Adrenal gland (tissue), 9 donors: ENCODE measurements at regions not wholly inside any gene's neighbourhood (a gene's known extent, or its start where the extent isn't known, plus 50 kb on each side); places are given as distances from the start of the nearest gene placed in this dataset.

Experiments
- DNase-seq, 7 donors: peaks; one replicate each; pipeline ENCODE4 v3.0.0-alpha.2; 2019 to 2020
- H3K27ac ChIP-seq, 5 donors: fragments of 200-600 bp; sonication (generic) in 4 of 5; 1 replicate in 3 of 5; 2 replicates in 2 of 5; pipeline versions ENCODE4 v1.5.1 to v1.8.0; 2016 to 2020; ENCODE audit warnings: mild to moderate bottlenecking in 1 of 5
- H3K27me3 ChIP-seq: fragments of 200-600 bp; 2 replicates; pipeline ENCODE4 v1.8.0; 2021
- H3K36me3 ChIP-seq, 2 donors: fragments of 200-600 bp; replicated peaks in 1 of 2; 1 replicate in 1 of 2; 2 replicates in 1 of 2; pipeline versions ENCODE4 v1.5.1 to v1.8.0; 2018 to 2022
- H3K4me1 ChIP-seq, 2 donors: fragments of 200-600 bp; replicated peaks in 1 of 2; 1 replicate in 1 of 2; 2 replicates in 1 of 2; pipeline versions ENCODE4 v1.5.1 to v1.8.0; 2018 to 2021
- H3K4me3 ChIP-seq, 4 donors: fragments of 200-600 bp; sonication (generic) in 3 of 4; one replicate each; pipeline ENCODE4 v1.5.1; 2016 to 2018
- H3K9me3 ChIP-seq, 3 donors: fragments of 200-600 bp; sonication (generic) in 1 of 3; replicated peaks in 1 of 3; 1 replicate in 2 of 3; 2 replicates in 1 of 3; pipeline versions ENCODE4 v1.5.1 to v1.8.0; 2016 to 2021
- POLR2A ChIP-seq, 2 donors: fragments of 450-650 bp; IDR thresholded peaks; one replicate each; pipeline ENCODE4 v1.6.1; 2017; ENCODE audit warnings: antibody characterized with exemption in 2 of 2, mild to moderate bottlenecking in 2 of 2, moderate library complexity in 1 of 2
- WGBS, 4 donors: extraction: QIAGEN DNeasy Blood & Tissue Kit in 2 of 4; methylation state at CpG; one replicate each; pipeline versions ENCODE4 v1.1.5 to v1.1.7; 2013 to 2017; 5-methylcytosine and 5-hydroxymethylcytosine counted together
- intact Hi-C, 2 donors: fragments of 100-400 bp; cut with DNase I; formaldehyde crosslinking; loops; one replicate each; pipeline versions ENCODE4 v1.14.1 to v1.15.0; 2022 to 2023
- TF ChIP-seq, protein P1 (sequence below), 6 experiments: fragments of 450-650 bp in 4 of 6; fragments of 200-600 bp in 2 of 6; sonication (generic) in 1 of 6; IDR thresholded peaks; 1 replicate in 5 of 6; 2 replicates in 1 of 6; pipeline versions ENCODE4 v1.5.1 to v1.8.0; 2016 to 2021; ENCODE audit warnings: antibody characterized with exemption in 6 of 6, mild to moderate bottlenecking in 2 of 6, moderate library complexity in 1 of 6
- donor health status: healthy with polysubstance abuse.
- donor health status: Bipolar disorder and iron deficiency.
- donor health status: DM: yes; HTN: yes; CAD: no.
- donor health status: DM: no; HTN: no; CAD: no.
- donor health status: DM: no; HTN: no; CAD: no.

DNA sequence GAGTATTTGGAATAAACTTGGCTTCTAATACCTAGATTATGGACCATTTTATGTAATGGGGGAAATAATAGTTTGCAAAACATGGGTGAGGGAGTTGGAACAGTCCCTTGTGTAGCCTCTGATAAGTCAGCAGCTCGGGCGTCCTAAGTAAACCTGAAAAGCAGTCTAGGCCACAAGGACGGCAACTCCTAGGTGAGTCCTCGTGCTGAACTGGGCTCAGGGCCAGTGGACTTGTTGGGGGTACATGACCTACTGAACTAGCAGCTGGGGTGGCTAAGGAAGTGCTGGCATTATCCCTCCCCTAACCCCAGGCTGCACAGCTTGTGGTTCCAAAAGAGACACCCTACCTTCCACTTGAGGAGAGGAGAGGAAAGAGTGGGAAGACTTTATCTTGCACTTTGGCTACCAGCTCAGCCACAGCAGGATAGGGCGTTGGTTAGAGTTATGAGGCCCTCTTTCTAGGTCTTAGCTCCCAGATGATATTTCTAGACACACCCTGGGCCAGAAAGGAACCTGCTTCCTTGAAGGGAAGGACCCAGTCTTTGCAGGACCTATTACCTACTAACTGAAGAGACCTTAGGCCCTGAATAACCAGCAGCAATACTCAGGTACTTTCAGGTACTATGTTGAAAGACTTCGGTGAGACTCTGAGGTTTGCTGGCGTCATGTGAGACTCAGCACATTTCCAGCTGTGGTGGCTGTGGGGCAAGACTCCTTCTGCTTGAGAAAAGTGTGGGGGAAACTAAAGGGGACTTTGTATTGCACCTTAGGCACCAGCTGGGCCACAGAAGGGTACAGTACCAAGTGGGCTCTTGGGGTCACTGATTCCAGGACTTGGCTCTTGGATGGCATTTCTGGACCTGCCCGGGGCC is 71.0 kb downstream of the AQP4 start:
- WGBS, 4 donors: 83 to 92% (median 89%) methylated on average over 6 to 8 of the region's 8 CpGs
- H3K36me3 ChIP-seq: no peaks in the 10 kb centered on the region
- H3K4me1 ChIP-seq: no peaks in the 10 kb centered on the region
- TF ChIP-seq, protein P1, sequence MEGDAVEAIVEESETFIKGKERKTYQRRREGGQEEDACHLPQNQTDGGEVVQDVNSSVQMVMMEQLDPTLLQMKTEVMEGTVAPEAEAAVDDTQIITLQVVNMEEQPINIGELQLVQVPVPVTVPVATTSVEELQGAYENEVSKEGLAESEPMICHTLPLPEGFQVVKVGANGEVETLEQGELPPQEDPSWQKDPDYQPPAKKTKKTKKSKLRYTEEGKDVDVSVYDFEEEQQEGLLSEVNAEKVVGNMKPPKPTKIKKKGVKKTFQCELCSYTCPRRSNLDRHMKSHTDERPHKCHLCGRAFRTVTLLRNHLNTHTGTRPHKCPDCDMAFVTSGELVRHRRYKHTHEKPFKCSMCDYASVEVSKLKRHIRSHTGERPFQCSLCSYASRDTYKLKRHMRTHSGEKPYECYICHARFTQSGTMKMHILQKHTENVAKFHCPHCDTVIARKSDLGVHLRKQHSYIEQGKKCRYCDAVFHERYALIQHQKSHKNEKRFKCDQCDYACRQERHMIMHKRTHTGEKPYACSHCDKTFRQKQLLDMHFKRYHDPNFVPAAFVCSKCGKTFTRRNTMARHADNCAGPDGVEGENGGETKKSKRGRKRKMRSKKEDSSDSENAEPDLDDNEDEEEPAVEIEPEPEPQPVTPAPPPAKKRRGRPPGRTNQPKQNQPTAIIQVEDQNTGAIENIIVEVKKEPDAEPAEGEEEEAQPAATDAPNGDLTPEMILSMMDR (IDR thresholded peaks at IDR 0.05): no peak
- no peak for TF ChIP-seq POLR2A (IDR thresholded peaks at IDR 0.05)
- intact Hi-C loops: no loop called here
- H3K4me3 ChIP-seq: no peak overlapping the region
- H3K9me3 ChIP-seq: peaks cover 0 to 3% (median 0%) of the 10 kb centered on the region in 3 donors
- H3K27ac ChIP-seq: no peak overlapping the region
- DNase-seq: no peak
- no peaks in the 10 kb centered on the region for H3K27me3 ChIP-seq

DNA sequence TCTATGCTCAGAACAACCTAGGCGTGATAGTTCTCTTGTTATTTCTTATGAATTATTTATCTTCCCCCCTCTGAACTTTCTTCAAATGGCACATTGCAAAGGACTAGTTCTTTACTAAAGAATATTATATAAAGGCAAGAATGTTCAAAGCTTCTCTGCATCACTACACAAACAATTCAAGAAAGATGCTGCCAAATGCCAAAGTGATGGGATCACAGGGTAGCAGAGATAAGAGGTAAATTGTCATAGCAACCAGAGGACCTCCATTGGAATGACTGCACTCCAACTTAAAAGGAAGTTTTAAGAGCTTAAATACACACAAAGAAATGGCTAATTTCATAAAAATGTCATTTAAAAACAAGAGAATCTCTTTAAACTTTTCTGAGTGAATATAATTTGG is 72.8 kb downstream of the AQP4 start:
- Histone ChIP-seq H3K9me3 (no peaks in the 10 kb centered on the region), H3K4me3 (no peak overlapping the region), H3K27ac (no peak overlapping the region), H3K4me1 (no peaks in the 10 kb centered on the region), H3K27me3 (no peaks in the 10 kb centered on the region), H3K36me3 (no peaks in the 10 kb centered on the region)
- no peak for DNase-seq
- intact Hi-C loops: no loop called here
- TF ChIP-seq POLR2A (IDR thresholded peaks at IDR 0.05): no peak
- TF ChIP-seq, protein P1 (IDR thresholded peaks at IDR 0.05): no peak
- WGBS, 4 donors: 87 to 97% (median 92%) methylated on average over 1 of the region's 1 CpG

DNA sequence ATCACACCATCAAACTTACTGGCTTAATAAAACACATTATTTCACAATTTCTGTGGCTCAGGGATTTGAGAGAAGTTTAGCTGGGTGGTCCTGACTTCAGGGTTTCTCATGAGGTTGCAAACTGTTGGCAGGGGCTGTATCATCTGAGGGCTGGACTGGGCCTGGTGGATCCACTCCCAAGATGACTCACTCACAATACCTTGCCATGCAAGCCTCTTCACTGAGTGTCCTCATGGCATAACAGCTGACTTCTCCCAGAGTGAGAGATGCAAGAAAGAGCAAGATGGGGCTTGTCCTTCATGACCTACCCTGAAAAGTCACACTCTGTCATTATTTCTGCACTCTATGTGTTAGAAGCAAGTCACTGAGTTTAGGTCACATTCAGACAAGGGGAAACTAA is 73.8 kb downstream of the AQP4 start:
- DNase-seq: no peak
- H3K4me3 ChIP-seq: no peak overlapping the region
- H3K27me3 ChIP-seq: no peaks in the 10 kb centered on the region
- H3K36me3 ChIP-seq: no peaks in the 10 kb centered on the region
- intact Hi-C loops: no loop called here
- TF ChIP-seq, protein P1 (IDR thresholded peaks at IDR 0.05): no peak
- TF ChIP-seq POLR2A (IDR thresholded peaks at IDR 0.05): no peak
- no peak overlapping the region for H3K27ac ChIP-seq
- H3K9me3 ChIP-seq: no peaks in the 10 kb centered on the region
- no peaks in the 10 kb centered on the region for H3K4me1 ChIP-seq

DNA sequence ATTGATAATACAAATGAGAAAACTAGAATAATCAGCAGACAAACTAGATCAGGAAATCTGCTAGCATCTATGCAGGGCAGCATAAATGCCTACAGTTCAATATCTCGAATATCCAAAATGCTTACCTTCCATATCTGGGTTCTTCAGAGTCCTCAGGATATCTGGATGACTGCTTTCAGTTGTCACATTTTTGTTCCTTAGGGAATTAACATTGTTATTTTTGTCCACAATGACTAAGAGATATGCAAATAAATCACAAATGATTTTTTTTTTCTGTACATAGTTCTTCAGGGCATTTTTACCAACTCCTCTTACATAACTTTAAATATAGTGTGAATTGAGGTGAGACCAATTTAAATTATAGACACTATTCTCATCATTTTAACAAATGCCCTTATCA is 80.9 kb downstream of the AQP4 start:
- intact Hi-C loops: no loop called here
- TF ChIP-seq, protein P1 (IDR thresholded peaks at IDR 0.05): no peak
- no peak for TF ChIP-seq POLR2A (IDR thresholded peaks at IDR 0.05)
- 63 to 79% (median 70%) methylated on average over 1 of the region's 1 CpG for WGBS, 4 donors

More for the DNA sequence above, 80.9 kb downstream of the AQP4 start:
- H3K27ac ChIP-seq: no peak overlapping the region
- no peak for DNase-seq
- H3K9me3 ChIP-seq: no peaks in the 10 kb centered on the region
- no peaks in the 10 kb centered on the region for H3K36me3 ChIP-seq
- no peak overlapping the region for H3K4me3 ChIP-seq
- H3K4me1 ChIP-seq: no peaks in the 10 kb centered on the region
- H3K27me3 ChIP-seq: no peaks in the 10 kb centered on the region
